ENCODE measurements at regions not wholly inside any gene's neighbourhood (a gene's known extent, or its start where the extent isn't known, plus 50 kb on each side); places are given as distances from the start of the nearest gene placed in this dataset.

DNA sequence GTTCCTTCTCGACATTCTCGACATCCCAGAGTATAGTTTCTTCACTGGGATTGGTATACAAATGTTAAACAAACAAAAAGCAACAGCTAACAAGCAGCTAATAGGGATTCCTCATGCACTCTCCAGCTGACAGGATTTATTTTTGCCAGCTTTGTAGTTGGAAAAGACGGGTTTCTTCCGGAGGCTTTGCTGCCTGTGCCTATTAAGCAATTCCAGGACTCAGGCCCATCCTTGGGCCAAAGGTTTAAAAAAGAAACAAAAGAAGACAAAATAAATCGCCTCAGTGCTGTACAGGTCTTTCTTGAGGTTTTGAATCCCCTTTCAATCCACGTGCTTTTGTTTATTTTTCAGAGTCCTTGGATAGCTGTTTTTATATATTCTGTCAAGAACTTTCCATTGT lies 1414.5 kb upstream of the PCDH9 start:
- BruUV-seq (replicated peaks), result no TSS peak
- ChIA-PET CTCF (no interaction called here), POLR2A (no interaction called here)
- Mint-ChIP-seq H3K4me1 (ENCODE audit: low read depth, unreplicated experiment) (no peaks in the 10 kb centered on the region), H3K27ac (ENCODE audit: unreplicated experiment) (no peak overlapping the region), H3K27me3 (ENCODE audit: insufficient read depth, unreplicated experiment) (no peaks in the 10 kb centered on the region), H3K4me3 (ENCODE audit: unreplicated experiment) (no peak overlapping the region), H3K9me3 (ENCODE audit: unreplicated experiment) (no peaks in the 10 kb centered on the region), H3K36me3 (ENCODE audit: insufficient read depth, unreplicated experiment) (no peaks in the 10 kb centered on the region)
- Histone ChIP-seq H3K9me3 (no peaks in the 10 kb centered on the region), H3K27me3 (replicated peaks; ENCODE audit: control insufficient read depth, insufficient read depth, low read length) (no peaks in the 10 kb centered on the region), H3K36me3 (ENCODE audit: control insufficient read depth, insufficient read depth, low read length) (no peaks in the 10 kb centered on the region), H3K4me3 (ENCODE audit: low read depth, low read length) (no peak overlapping the region), H3K4me1 (no peaks in the 10 kb centered on the region)
- TF ChIP-seq, protein P1, sequence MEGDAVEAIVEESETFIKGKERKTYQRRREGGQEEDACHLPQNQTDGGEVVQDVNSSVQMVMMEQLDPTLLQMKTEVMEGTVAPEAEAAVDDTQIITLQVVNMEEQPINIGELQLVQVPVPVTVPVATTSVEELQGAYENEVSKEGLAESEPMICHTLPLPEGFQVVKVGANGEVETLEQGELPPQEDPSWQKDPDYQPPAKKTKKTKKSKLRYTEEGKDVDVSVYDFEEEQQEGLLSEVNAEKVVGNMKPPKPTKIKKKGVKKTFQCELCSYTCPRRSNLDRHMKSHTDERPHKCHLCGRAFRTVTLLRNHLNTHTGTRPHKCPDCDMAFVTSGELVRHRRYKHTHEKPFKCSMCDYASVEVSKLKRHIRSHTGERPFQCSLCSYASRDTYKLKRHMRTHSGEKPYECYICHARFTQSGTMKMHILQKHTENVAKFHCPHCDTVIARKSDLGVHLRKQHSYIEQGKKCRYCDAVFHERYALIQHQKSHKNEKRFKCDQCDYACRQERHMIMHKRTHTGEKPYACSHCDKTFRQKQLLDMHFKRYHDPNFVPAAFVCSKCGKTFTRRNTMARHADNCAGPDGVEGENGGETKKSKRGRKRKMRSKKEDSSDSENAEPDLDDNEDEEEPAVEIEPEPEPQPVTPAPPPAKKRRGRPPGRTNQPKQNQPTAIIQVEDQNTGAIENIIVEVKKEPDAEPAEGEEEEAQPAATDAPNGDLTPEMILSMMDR (IDR thresholded peaks at IDR 0.05; ENCODE audit: insufficient read depth in 1 of 2, low read depth in 1 of 2, low read length in 1 of 2, severe bottlenecking in 1 of 2, unreplicated experiment in 1 of 2), result no peak
- intact Hi-C loops (cut with micrococcal nuclease; ENCODE audit: unreplicated experiment), result no loop called here
- DNase-seq, result no peak

DNA sequence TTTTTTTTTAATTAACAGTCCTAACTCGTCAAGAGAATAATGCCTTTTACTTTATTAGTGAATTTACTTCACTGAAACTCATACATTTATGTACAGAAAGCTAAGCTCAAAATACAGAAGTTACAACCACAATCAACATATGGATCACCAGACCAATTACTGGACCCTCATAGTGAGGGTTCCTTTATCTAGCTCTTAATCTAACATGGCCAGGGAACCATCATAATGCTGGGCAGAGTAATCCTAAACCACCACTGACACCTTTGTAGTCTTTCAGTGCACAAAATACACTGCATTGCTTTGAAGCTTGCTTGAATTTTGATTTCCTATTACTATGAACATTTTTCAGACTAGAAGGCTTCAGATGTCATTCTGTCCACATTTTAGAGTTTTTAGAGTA lies 1406.6 kb upstream of the PCDH9 start:
- ChIA-PET CTCF (no interaction called here), POLR2A (no interaction called here)
- H3K9me3 ChIP-seq, result no peaks in the 10 kb centered on the region
- no peak overlapping the region for H3K27ac Mint-ChIP-seq (ENCODE audit: unreplicated experiment)
- H3K27me3 Mint-ChIP-seq (ENCODE audit: insufficient read depth, unreplicated experiment), result no peaks in the 10 kb centered on the region
- H3K36me3 ChIP-seq (ENCODE audit: control insufficient read depth, insufficient read depth, low read length), result no peaks in the 10 kb centered on the region
- no peaks in the 10 kb centered on the region for H3K9me3 Mint-ChIP-seq (ENCODE audit: unreplicated experiment)
- no peaks in the 10 kb centered on the region for H3K4me1 ChIP-seq
- BruUV-seq (replicated peaks), result no TSS peak
- DNase-seq, result no peak
- no peak overlapping the region for H3K4me3 ChIP-seq (ENCODE audit: low read depth, low read length)
- no peaks in the 10 kb centered on the region for H3K36me3 Mint-ChIP-seq (ENCODE audit: insufficient read depth, unreplicated experiment)
- no peak overlapping the region for H3K4me3 Mint-ChIP-seq (ENCODE audit: unreplicated experiment)
- intact Hi-C loops (cut with micrococcal nuclease; ENCODE audit: unreplicated experiment), result no loop called here
- no peaks in the 10 kb centered on the region for H3K27me3 ChIP-seq (replicated peaks; ENCODE audit: control insufficient read depth, insufficient read depth, low read length)
- no peaks in the 10 kb centered on the region for H3K4me1 Mint-ChIP-seq (ENCODE audit: low read depth, unreplicated experiment)
- TF ChIP-seq, protein P1 (IDR thresholded peaks at IDR 0.05; ENCODE audit: insufficient read depth in 1 of 2, low read depth in 1 of 2, low read length in 1 of 2, severe bottlenecking in 1 of 2, unreplicated experiment in 1 of 2), result no peak

DNA sequence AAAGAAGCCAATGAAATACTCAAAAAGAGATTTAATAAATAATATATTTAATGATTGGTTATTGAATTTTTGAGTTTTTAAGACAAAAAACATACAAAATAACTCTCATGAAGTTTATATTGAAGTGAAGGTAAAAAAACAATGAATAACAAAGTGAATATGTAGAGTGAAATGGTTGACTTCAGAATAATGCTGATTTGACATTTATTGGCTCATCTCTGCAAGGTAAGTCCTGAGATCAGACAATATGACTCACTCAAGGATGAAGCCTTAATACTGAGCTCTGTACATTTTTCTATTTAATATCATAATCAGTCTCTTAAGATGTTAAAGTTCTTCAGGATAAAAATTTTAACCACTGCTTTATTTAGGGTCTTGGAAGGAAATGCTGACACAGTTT lies 1398.9 kb upstream of the PCDH9 start:
- Mint-ChIP-seq H3K4me3 (ENCODE audit: unreplicated experiment) (no peak overlapping the region), H3K27ac (ENCODE audit: unreplicated experiment) (no peak overlapping the region), H3K27me3 (ENCODE audit: insufficient read depth, unreplicated experiment) (no peaks in the 10 kb centered on the region), H3K9me3 (ENCODE audit: unreplicated experiment) (no peaks in the 10 kb centered on the region), H3K4me1 (ENCODE audit: low read depth, unreplicated experiment) (no peaks in the 10 kb centered on the region), H3K36me3 (ENCODE audit: insufficient read depth, unreplicated experiment) (no peaks in the 10 kb centered on the region)
- DNase-seq, result no peak
- POLR2A ChIA-PET, result no interaction called here
- intact Hi-C loops (cut with micrococcal nuclease; ENCODE audit: unreplicated experiment), result no loop called here
- no peaks in the 10 kb centered on the region for H3K9me3 ChIP-seq
- TF ChIP-seq, protein P1 (IDR thresholded peaks at IDR 0.05; ENCODE audit: insufficient read depth in 1 of 2, low read depth in 1 of 2, low read length in 1 of 2, severe bottlenecking in 1 of 2, unreplicated experiment in 1 of 2), result no peak
- H3K36me3 ChIP-seq (ENCODE audit: control insufficient read depth, insufficient read depth, low read length), result no peaks in the 10 kb centered on the region
- no peak overlapping the region for H3K4me3 ChIP-seq (ENCODE audit: low read depth, low read length)
- H3K27me3 ChIP-seq (replicated peaks; ENCODE audit: control insufficient read depth, insufficient read depth, low read length), result no peaks in the 10 kb centered on the region
- CTCF ChIA-PET, result no interaction called here
- no TSS peak for BruUV-seq (replicated peaks)
- H3K4me1 ChIP-seq, result no peaks in the 10 kb centered on the region

All from Caco-2 (cell line).